BLaER1 treated with 17β-estradiol and CSF1 and Interleukin-3, amounts not matched to agents 10 nM and 100 nM (cell line): ENCODE measurements at regions not wholly inside any gene's neighbourhood (a gene's known extent, or its start where the extent isn't known, plus 50 kb on each side); places are given as distances from the start of the nearest gene placed in this dataset.

ENCODE experiments used
- H3K27ac ChIP-seq, 11 experiments: shearing (Covaris generic); formaldehyde crosslinking; 2 replicates each; pipeline ENCODE4 v1.8.1; 2022
- H3K27me3 ChIP-seq, 11 experiments: shearing (Covaris generic); formaldehyde crosslinking; 2 replicates each; pipeline ENCODE4 v1.8.1; 2022
- H3K36me3 ChIP-seq, 11 experiments: shearing (Covaris generic); formaldehyde crosslinking; 2 replicates each; pipeline ENCODE4 v1.8.1; 2022
- H3K4me1 ChIP-seq, 10 experiments: shearing (Covaris generic); formaldehyde crosslinking; 2 replicates each; pipeline ENCODE4 v1.8.1; 2022
- H3K4me2 ChIP-seq, 11 experiments: shearing (Covaris generic); formaldehyde crosslinking; 2 replicates each; pipeline ENCODE4 v1.8.1; 2022
- H3K4me3 ChIP-seq, 10 experiments: shearing (Covaris generic); formaldehyde crosslinking; 2 replicates each; pipeline ENCODE4 v1.8.1; 2022
- H3K9ac ChIP-seq, 11 experiments: shearing (Covaris generic); formaldehyde crosslinking; 2 replicates each; pipeline ENCODE4 v1.8.1; 2022
- H3K9me3 ChIP-seq, 11 experiments: shearing (Covaris generic); formaldehyde crosslinking; replicated peaks in 1 of 11; 2 replicates each; pipeline ENCODE4 v1.8.1; 2022
- H4K20me1 ChIP-seq, 11 experiments: shearing (Covaris generic); formaldehyde crosslinking; 2 replicates each; pipeline ENCODE4 v1.8.1; 2022
- Cebpa-rat ChIP-seq, 11 experiments: shearing (Covaris generic); IDR thresholded peaks; 2 replicates each; pipeline ENCODE4 v1.8.1; 2022

DNA sequence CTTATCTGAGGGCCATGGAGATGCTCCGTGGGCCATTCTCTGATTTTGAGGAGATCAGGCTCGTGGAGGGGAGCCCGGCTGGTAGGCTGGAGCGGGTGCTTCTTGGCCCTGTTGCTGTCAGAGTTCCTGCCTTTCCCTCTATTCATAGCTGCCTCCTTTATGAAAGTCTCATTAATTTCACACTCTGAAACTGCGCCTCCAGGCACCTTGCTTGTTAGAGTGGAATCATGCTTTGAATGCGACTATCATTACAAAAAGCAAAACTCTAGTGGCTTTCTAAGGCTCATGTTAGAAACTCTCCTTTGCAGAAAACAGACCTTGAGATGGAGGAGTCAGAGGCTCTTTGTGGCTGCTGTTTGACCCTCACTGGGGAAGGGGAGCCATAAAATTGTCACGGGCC, 131.0 kb upstream of the SNTG2 start:
- no peak overlapping the region for H3K9ac ChIP-seq
- H3K27ac ChIP-seq: no peak overlapping the region
- H3K36me3 ChIP-seq: no peaks in the 10 kb centered on the region
- no peaks in the 10 kb centered on the region for H3K9me3 ChIP-seq
- no peak overlapping the region for H3K4me2 ChIP-seq
- no peaks in the 10 kb centered on the region for H4K20me1 ChIP-seq
- no peaks in the 10 kb centered on the region for H3K4me1 ChIP-seq
- H3K4me3 ChIP-seq: no peak overlapping the region
- TF ChIP-seq Cebpa-rat (IDR thresholded peaks at IDR 0.05): no peak
- H3K27me3 ChIP-seq: no peaks in the 10 kb centered on the region

DNA sequence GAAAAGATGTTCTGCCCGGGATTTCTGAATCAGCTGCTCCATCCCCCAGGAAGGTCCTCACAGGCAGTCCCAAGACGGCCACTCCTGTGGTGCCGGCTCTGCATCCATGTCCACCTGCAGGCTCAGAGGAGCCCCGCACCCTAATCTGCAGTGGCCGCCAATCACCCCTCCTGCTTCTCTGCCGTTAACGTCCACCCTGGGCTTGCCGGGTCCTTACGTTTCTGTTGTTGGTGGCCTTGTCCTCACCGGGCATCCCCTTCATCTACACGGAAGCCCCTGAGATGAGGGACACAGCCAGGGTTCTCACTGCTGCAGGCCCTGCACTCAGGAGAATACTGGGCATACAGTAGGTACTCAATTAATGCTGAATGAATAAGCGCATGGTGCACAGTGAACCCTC, 131.5 kb upstream of the SNTG2 start:
- Histone ChIP-seq H3K36me3 (no peaks in the 10 kb centered on the region), H3K4me3 (no peak overlapping the region), H3K9ac (no peak overlapping the region), H3K27ac (no peak overlapping the region), H3K4me2 (no peak overlapping the region), H3K9me3 (no peaks in the 10 kb centered on the region), H4K20me1 (no peaks in the 10 kb centered on the region), H3K4me1 (no peaks in the 10 kb centered on the region), H3K27me3 (no peaks in the 10 kb centered on the region)
- no peak for TF ChIP-seq Cebpa-rat (IDR thresholded peaks at IDR 0.05)

DNA sequence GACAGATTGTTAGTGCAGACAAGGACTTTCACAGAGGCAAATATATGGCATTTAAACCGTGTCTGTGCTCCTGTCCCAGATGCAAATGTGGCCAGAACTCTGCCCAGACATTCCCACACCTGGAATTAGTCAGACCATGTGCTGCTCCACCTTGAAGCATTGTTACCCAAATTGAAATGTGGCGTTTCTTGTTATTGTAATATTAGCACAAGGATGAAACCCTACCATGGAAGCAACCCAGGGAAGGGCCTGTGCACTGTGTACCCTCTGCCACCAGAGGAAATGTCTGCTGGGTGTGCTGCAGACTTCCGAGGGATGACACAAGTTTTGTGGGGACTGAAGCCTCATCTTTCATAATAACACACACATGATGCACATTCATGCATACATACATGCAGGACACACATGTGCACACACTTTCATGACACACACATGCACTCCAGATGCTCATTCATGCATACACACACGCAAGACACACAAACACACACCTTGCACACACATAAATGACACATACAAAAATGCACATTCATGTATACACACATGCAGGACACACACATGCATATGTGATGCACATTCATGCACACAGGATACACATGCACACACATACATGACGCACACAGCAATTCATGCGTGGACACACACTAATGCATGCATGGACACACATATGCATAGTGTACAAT, 133.2 kb upstream of the SNTG2 start:
- H3K36me3 ChIP-seq: no peaks in the 10 kb centered on the region
- no peak overlapping the region for H3K9ac ChIP-seq
- no peaks in the 10 kb centered on the region for H3K4me1 ChIP-seq
- no peaks in the 10 kb centered on the region for H4K20me1 ChIP-seq
- H3K27me3 ChIP-seq: no peaks in the 10 kb centered on the region
- H3K27ac ChIP-seq: no peak overlapping the region
- no peaks in the 10 kb centered on the region for H3K9me3 ChIP-seq
- H3K4me2 ChIP-seq: no peak overlapping the region
- H3K4me3 ChIP-seq: no peak overlapping the region
- no peak for TF ChIP-seq Cebpa-rat (IDR thresholded peaks at IDR 0.05)

DNA sequence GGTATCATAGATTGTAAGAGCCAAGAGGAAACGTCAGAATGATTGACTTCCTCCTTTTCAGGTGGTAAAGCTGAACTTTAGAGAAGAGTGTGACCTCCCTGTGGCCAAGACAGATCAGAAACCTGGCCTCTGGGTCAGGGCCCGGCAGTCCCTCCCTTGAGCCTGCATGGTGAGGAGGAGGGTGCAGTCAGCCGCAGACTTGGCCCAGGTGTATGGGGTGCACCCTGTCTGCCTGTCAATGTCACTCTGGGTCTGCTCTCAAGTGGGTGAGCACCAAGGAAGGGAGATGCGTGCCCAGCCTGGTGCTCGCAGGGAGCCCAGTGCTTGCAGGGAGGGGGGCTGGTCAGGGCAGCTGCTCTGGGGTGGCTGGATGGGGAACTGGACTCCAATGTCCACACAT, 134.4 kb upstream of the SNTG2 start:
- no peak overlapping the region for H3K4me2 ChIP-seq
- H3K9me3 ChIP-seq: no peaks in the 10 kb centered on the region; a peak in 1 of 22 replicates
- no peaks in the 10 kb centered on the region for H3K4me1 ChIP-seq
- no peaks in the 10 kb centered on the region for H4K20me1 ChIP-seq
- H3K27me3 ChIP-seq: no peaks in the 10 kb centered on the region
- no peaks in the 10 kb centered on the region for H3K36me3 ChIP-seq
- H3K9ac ChIP-seq: no peak overlapping the region
- TF ChIP-seq Cebpa-rat (IDR thresholded peaks at IDR 0.05): no peak
- H3K4me3 ChIP-seq: no peak overlapping the region
- no peak overlapping the region for H3K27ac ChIP-seq

DNA sequence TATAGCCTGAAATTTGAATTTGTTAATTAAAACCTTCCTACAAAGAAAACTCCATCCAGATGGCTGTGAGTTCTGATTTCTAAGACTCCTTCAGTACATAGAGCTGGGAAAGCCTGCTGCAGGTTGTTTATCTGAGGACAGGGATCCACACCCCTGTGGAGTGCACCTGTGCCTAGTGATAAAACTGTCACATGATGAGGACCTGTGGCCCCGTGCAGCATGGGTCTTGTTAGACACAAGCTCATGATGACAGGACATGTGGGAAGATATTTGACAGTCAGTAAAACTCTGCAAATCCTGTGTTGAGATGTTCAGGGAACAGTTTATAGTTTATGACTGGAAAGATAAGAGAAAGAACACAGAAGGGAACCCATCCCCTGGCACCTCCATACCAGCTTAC, 133.2 kb upstream of the TMEM18 start:
- no peak for TF ChIP-seq Cebpa-rat (IDR thresholded peaks at IDR 0.05)
- no peaks in the 10 kb centered on the region for H3K36me3 ChIP-seq
- H3K4me2 ChIP-seq: no peak overlapping the region
- no peaks in the 10 kb centered on the region for H3K27me3 ChIP-seq
- no peak overlapping the region for H3K9ac ChIP-seq
- no peak overlapping the region for H3K27ac ChIP-seq
- no peak overlapping the region for H3K4me3 ChIP-seq
- no peaks in the 10 kb centered on the region; a peak in 1 of 22 replicates for H3K9me3 ChIP-seq
- H4K20me1 ChIP-seq: no peaks in the 10 kb centered on the region
- no peaks in the 10 kb centered on the region for H3K4me1 ChIP-seq

GRCh38 chr2:807300-807699, 130.1 kb upstream of the TMEM18 start:
- no peak overlapping the region for H3K9ac ChIP-seq
- no peaks in the 10 kb centered on the region for H3K27me3 ChIP-seq
- no peaks in the 10 kb centered on the region for H3K36me3 ChIP-seq
- no peak for TF ChIP-seq Cebpa-rat (IDR thresholded peaks at IDR 0.05)
- no peaks in the 10 kb centered on the region; a peak in 1 of 22 replicates for H3K9me3 ChIP-seq
- no peak overlapping the region for H3K27ac ChIP-seq
- H3K4me2 ChIP-seq: no peak overlapping the region
- no peak overlapping the region for H3K4me3 ChIP-seq
- no peaks in the 10 kb centered on the region for H3K4me1 ChIP-seq
- H4K20me1 ChIP-seq: no peaks in the 10 kb centered on the region

DNA sequence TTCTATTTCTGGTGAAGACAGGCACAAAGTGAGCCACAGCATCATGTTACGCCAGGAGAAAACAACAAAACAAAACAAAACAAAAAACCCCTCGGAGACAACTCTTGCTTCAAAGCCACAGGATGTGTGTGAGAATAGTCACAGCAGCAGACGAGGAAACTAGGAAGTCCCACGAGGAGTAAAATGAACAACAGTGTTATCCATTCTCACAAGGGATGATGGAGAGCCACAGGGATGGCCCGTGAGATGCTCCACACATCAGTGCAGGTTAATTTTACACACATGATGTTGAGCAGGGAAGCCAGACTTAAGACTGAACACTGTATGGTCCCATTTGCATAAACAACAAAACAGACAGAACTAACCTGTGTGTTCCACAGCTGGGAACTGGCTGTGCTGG, 128.5 kb upstream of the TMEM18 start:
- no peaks in the 10 kb centered on the region for H3K36me3 ChIP-seq
- no peak for TF ChIP-seq Cebpa-rat (IDR thresholded peaks at IDR 0.05)
- H3K27me3 ChIP-seq: no peaks in the 10 kb centered on the region
- no peak overlapping the region for H3K27ac ChIP-seq
- no peak overlapping the region for H3K9ac ChIP-seq
- no peaks in the 10 kb centered on the region for H3K9me3 ChIP-seq
- no peaks in the 10 kb centered on the region for H3K4me1 ChIP-seq
- no peak overlapping the region for H3K4me2 ChIP-seq
- no peaks in the 10 kb centered on the region for H4K20me1 ChIP-seq
- no peak overlapping the region for H3K4me3 ChIP-seq

DNA sequence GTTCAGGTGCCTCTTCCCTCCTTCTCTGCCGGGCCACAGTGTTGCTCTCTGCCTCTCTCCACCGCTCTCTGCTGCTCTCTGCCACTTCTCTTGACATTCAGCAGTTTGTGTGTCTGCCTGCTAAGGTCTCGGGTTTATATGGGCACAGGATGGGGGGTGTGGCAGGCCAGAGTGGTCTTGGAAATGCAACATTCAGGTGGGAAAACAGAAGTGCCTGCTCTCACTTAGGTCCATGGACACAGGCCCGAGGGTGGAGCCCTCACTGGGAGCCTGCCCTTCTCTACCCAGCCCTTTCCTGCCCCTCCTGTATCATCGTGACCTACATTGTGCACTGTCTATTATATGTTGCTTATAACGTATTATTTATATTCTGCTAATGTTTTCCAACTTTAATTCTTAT, 120.8 kb upstream of the TMEM18 start:
- no peak overlapping the region for H3K4me2 ChIP-seq
- H3K4me1 ChIP-seq: no peaks in the 10 kb centered on the region
- H3K36me3 ChIP-seq: no peaks in the 10 kb centered on the region
- no peak overlapping the region for H3K27ac ChIP-seq
- H3K9ac ChIP-seq: no peak overlapping the region
- no peaks in the 10 kb centered on the region for H3K9me3 ChIP-seq
- H3K4me3 ChIP-seq: no peak overlapping the region
- no peaks in the 10 kb centered on the region for H3K27me3 ChIP-seq
- no peaks in the 10 kb centered on the region for H4K20me1 ChIP-seq
- TF ChIP-seq Cebpa-rat (IDR thresholded peaks at IDR 0.05): no peak

GRCh38 chr2:797556-797955, 120.3 kb upstream of the TMEM18 start:
- Histone ChIP-seq H3K27me3 (no peaks in the 10 kb centered on the region), H3K4me3 (no peak overlapping the region)
- no peak for TF ChIP-seq Cebpa-rat (IDR thresholded peaks at IDR 0.05)

GRCh38 chr2:796141-796985, 119.2 kb upstream of the TMEM18 start:
- Histone ChIP-seq H3K9me3 (peaks cover 0 to 7% (median 3%) of the 10 kb centered on the region in 11 experiments; a peak in 9 of 22 replicates), H3K4me1 (no peaks in the 10 kb centered on the region), H3K27me3 (no peaks in the 10 kb centered on the region), H4K20me1 (no peaks in the 10 kb centered on the region), H3K36me3 (no peaks in the 10 kb centered on the region), H3K9ac (no peak overlapping the region), H3K4me2 (no peak overlapping the region), H3K27ac (no peak overlapping the region), H3K4me3 (no peak overlapping the region)
- TF ChIP-seq Cebpa-rat (IDR thresholded peaks at IDR 0.05): no peak

More at GRCh38 chr2:797556-797955, 120.3 kb upstream of the TMEM18 start:
- Histone ChIP-seq H3K36me3 (no peaks in the 10 kb centered on the region), H4K20me1 (no peaks in the 10 kb centered on the region), H3K9ac (no peak overlapping the region), H3K4me1 (no peaks in the 10 kb centered on the region), H3K9me3 (no peaks in the 10 kb centered on the region), H3K27ac (no peak overlapping the region), H3K4me2 (no peak overlapping the region)
